ENCODE measurements at regions not wholly inside any gene's neighbourhood (a gene's known extent, or its start where the extent isn't known, plus 50 kb on each side); places are given as distances from the start of the nearest gene placed in this dataset.

DNA sequence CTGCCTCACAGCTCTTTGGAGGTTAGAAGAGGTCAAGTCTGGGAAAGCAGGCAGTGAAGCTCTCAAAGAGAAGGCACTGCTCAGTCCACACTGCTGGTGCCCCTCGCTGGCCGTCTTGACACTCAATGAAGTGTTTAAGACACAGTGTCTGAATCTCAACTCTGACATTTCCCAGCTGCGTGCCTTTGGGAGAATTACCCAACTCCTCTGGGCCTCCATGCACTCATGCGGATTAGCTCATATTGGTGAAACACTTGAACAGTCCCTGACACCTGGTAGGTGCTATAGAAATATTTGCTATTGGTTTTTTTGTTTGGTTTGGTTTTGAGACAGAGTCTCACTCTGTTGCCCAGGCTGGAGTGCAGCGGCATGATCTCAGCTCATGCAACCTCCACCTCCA, 281.0 kb downstream of the SRBD1 start:
- H3K27ac ChIP-seq (ENCODE audit: low read length): no peak overlapping the region
- DNase-seq: no peak
- H3K9me2 ChIP-seq (replicated peaks; ENCODE audit: insufficient read depth, low read length): no peaks in the 10 kb centered on the region

DNA sequence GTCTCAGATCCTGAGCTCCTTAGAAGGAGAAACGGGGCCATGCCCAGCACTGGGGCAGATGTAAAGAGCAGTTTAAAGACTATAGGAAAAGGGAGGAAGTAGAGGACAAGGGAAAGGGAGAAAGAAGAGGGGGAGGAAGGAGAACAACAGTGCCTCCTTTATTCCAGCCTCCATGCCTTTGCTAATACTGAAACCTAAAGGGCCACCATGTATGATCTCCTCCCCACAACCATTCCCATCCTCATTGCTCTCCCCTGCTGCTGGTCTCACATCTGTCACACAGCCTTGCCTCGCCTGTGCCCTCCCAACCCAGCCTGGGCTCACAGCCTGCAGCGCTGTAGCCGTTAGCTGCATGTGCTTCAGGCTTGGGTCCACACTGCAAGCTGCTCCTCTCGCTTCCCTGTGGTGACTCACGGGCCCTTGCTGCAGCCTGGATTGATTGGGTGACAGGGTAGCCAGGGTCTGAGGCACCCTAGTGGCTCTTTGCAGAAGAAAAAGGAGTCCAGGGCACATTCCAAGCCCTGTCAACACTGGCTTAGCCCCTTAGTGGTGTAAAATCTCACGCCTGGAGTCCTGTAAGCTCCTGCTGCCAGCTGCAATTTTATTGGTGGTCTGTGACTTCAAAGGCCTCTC, 281.9 kb downstream of the SRBD1 start:
- H3K27ac ChIP-seq (ENCODE audit: low read length): no peak overlapping the region
- H3K9me3 ChIP-seq (replicated peaks; ENCODE audit: insufficient read depth, low read length): no peaks in the 10 kb centered on the region
- no peak overlapping the region for H3K4me2 ChIP-seq (ENCODE audit: low read depth, low read length)
- no peak overlapping the region for H3K9ac ChIP-seq (ENCODE audit: low read length)
- H3K9me2 ChIP-seq (replicated peaks; ENCODE audit: insufficient read depth, low read length): no peaks in the 10 kb centered on the region
- no peaks in the 10 kb centered on the region for H3K36me3 ChIP-seq (replicated peaks; ENCODE audit: insufficient read depth, low read length)
- no peaks in the 10 kb centered on the region for H3F3A ChIP-seq (ENCODE audit: insufficient read depth, low read length)
- H3K27me3 ChIP-seq (replicated peaks; ENCODE audit: insufficient read depth, low read length): no peaks in the 10 kb centered on the region
- DNase-seq: no peak
- H3K79me2 ChIP-seq (ENCODE audit: low read length): no peaks in the 10 kb centered on the region
- no peaks in the 10 kb centered on the region for H4K20me1 ChIP-seq (ENCODE audit: insufficient read depth, low read length)
- TF ChIP-seq EZH2phosphoT487 (IDR thresholded peaks at IDR 0.05; ENCODE audit: low read length): no peak
- TF ChIP-seq EZH2 (optimal IDR thresholded peaks at IDR 0.05; ENCODE audit: low read depth, low read length): no peak
- TF ChIP-seq, protein P1, sequence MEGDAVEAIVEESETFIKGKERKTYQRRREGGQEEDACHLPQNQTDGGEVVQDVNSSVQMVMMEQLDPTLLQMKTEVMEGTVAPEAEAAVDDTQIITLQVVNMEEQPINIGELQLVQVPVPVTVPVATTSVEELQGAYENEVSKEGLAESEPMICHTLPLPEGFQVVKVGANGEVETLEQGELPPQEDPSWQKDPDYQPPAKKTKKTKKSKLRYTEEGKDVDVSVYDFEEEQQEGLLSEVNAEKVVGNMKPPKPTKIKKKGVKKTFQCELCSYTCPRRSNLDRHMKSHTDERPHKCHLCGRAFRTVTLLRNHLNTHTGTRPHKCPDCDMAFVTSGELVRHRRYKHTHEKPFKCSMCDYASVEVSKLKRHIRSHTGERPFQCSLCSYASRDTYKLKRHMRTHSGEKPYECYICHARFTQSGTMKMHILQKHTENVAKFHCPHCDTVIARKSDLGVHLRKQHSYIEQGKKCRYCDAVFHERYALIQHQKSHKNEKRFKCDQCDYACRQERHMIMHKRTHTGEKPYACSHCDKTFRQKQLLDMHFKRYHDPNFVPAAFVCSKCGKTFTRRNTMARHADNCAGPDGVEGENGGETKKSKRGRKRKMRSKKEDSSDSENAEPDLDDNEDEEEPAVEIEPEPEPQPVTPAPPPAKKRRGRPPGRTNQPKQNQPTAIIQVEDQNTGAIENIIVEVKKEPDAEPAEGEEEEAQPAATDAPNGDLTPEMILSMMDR (IDR thresholded peaks at IDR 0.05; ENCODE audit: low read length): no peak
- no peaks in the 10 kb centered on the region for H3K4me1 ChIP-seq (ENCODE audit: low read length)
- H3K4me3 ChIP-seq (ENCODE audit: low read length): no peak overlapping the region
- H2AFZ ChIP-seq (ENCODE audit: low read length): no peak overlapping the region

More for the DNA sequence above, 281.0 kb downstream of the SRBD1 start:
- no peaks in the 10 kb centered on the region for H3K36me3 ChIP-seq (replicated peaks; ENCODE audit: insufficient read depth, low read length)
- no peaks in the 10 kb centered on the region for H3K27me3 ChIP-seq (replicated peaks; ENCODE audit: insufficient read depth, low read length)
- no peak overlapping the region for H2AFZ ChIP-seq (ENCODE audit: low read length)
- no peaks in the 10 kb centered on the region for H4K20me1 ChIP-seq (ENCODE audit: insufficient read depth, low read length)
- H3K4me2 ChIP-seq (ENCODE audit: low read depth, low read length): no peak overlapping the region
- no peak overlapping the region for H3K4me3 ChIP-seq (ENCODE audit: low read length)
- no peaks in the 10 kb centered on the region for H3F3A ChIP-seq (ENCODE audit: insufficient read depth, low read length)
- no peak overlapping the region for H3K9ac ChIP-seq (ENCODE audit: low read length)
- no peak for TF ChIP-seq EZH2 (optimal IDR thresholded peaks at IDR 0.05; ENCODE audit: low read depth, low read length)
- H3K4me1 ChIP-seq (ENCODE audit: low read length): no peaks in the 10 kb centered on the region
- no peaks in the 10 kb centered on the region for H3K9me3 ChIP-seq (replicated peaks; ENCODE audit: insufficient read depth, low read length)
- no peaks in the 10 kb centered on the region for H3K79me2 ChIP-seq (ENCODE audit: low read length)

DNA sequence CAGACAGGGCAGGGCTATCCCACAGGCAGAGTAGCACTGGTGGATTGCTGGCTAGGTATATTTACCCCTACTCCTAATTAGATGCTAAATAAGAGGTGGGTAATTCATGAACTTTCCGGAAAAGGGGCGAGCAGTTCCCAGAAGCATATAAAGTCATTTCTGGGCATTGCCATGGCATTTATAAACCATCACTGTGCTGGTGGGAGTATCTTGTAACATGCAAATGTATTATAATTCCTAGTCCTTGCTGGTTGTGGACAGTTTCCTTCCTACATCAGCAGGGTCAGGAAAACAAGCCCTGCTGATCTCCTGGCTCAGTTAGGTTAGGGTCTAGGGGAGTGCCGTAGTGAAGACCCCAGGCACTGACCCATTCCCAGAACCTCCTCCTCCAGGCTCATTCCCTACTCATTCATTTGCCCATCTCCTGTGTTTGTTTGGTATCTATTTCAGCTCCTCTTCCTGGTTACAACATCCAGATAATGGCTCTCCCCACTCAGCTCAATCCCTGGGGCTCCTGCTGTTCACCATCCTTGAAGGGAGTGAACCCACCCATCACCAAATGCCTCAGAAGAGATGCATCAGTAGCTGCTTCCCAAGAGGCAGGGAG, 282.7 kb downstream of the SRBD1 start:
- Histone ChIP-seq H2AFZ (ENCODE audit: low read length) (no peak overlapping the region), H3K9me2 (replicated peaks; ENCODE audit: insufficient read depth, low read length) (no peaks in the 10 kb centered on the region), H3K27me3 (replicated peaks; ENCODE audit: insufficient read depth, low read length) (no peaks in the 10 kb centered on the region), H4K20me1 (ENCODE audit: insufficient read depth, low read length) (no peaks in the 10 kb centered on the region), H3K27ac (ENCODE audit: low read length) (no peak overlapping the region), H3K4me2 (ENCODE audit: low read depth, low read length) (no peak overlapping the region), H3K36me3 (replicated peaks; ENCODE audit: insufficient read depth, low read length) (no peaks in the 10 kb centered on the region), H3K9me3 (replicated peaks; ENCODE audit: insufficient read depth, low read length) (no peaks in the 10 kb centered on the region), H3K79me2 (ENCODE audit: low read length) (no peaks in the 10 kb centered on the region), H3F3A (ENCODE audit: insufficient read depth, low read length) (no peaks in the 10 kb centered on the region), H3K4me1 (ENCODE audit: low read length) (no peaks in the 10 kb centered on the region), H3K9ac (ENCODE audit: low read length) (no peak overlapping the region), H3K4me3 (ENCODE audit: low read length) (no peak overlapping the region)
- no peak for DNase-seq
- TF ChIP-seq, protein P1 (IDR thresholded peaks at IDR 0.05; ENCODE audit: low read length): no peak
- no peak for TF ChIP-seq EZH2phosphoT487 (IDR thresholded peaks at IDR 0.05; ENCODE audit: low read length)
- TF ChIP-seq EZH2 (optimal IDR thresholded peaks at IDR 0.05; ENCODE audit: low read depth, low read length): no peak

DNA sequence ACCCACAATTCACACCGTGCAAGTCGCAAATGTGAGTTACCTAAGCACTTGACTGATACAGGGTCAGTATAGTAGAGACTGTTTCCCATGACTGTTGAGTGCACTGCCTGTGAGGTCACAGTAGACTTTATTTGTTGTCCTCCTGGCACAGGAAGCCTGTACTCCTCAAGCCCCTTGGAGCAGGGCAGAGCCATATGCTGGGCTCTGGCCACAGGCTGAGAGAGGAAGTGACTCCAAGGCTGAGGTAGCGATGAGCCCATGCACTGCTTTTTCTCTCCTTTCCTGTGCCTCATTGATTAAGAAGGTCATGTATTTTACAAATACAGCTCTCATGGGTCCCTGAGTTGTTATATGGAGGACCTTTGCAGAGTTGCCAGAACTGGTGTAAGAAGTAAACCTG, 287.7 kb downstream of the SRBD1 start:
- no peaks in the 10 kb centered on the region for H3K9me2 ChIP-seq (replicated peaks; ENCODE audit: insufficient read depth, low read length)
- TF ChIP-seq EZH2 (optimal IDR thresholded peaks at IDR 0.05; ENCODE audit: low read depth, low read length) (no peak), EZH2phosphoT487 (IDR thresholded peaks at IDR 0.05; ENCODE audit: low read length) (no peak)
- TF ChIP-seq, protein P1 (IDR thresholded peaks at IDR 0.05; ENCODE audit: low read length): no peak
- no peak overlapping the region for H3K9ac ChIP-seq (ENCODE audit: low read length)
- no peak overlapping the region for H2AFZ ChIP-seq (ENCODE audit: low read length)
- no peaks in the 10 kb centered on the region for H3K9me3 ChIP-seq (replicated peaks; ENCODE audit: insufficient read depth, low read length)
- H3K4me1 ChIP-seq (ENCODE audit: low read length): no peaks in the 10 kb centered on the region
- no peaks in the 10 kb centered on the region for H3F3A ChIP-seq (ENCODE audit: insufficient read depth, low read length)
- no peak overlapping the region for H3K4me3 ChIP-seq (ENCODE audit: low read length)
- no peak overlapping the region for H3K4me2 ChIP-seq (ENCODE audit: low read depth, low read length)
- no peaks in the 10 kb centered on the region for H4K20me1 ChIP-seq (ENCODE audit: insufficient read depth, low read length)
- H3K79me2 ChIP-seq (ENCODE audit: low read length): no peaks in the 10 kb centered on the region
- H3K27me3 ChIP-seq (replicated peaks; ENCODE audit: insufficient read depth, low read length): no peaks in the 10 kb centered on the region
- H3K27ac ChIP-seq (ENCODE audit: low read length): no peak overlapping the region
- no peaks in the 10 kb centered on the region for H3K36me3 ChIP-seq (replicated peaks; ENCODE audit: insufficient read depth, low read length)
- no peak for DNase-seq
